Brain microvascular endothelial cell (primary cell): ENCODE measurements at regions not wholly inside any gene's neighbourhood (a gene's known extent, or its start where the extent isn't known, plus 50 kb on each side); places are given as distances from the start of the nearest gene placed in this dataset.
"Not testable (repeated sequence)": the region's sequence is repeated elsewhere in the genome, so short reads cannot be mapped to it uniquely, and the experiment has no call there.

Experiments used
- DNase-seq: peaks from one replicate; pipeline ENCODE4 v3.0.0-alpha.2; 2020
- H3K27ac ChIP-seq: fragments of 250-450 bp; sonication (Bioruptor Pico); 2 replicates; pipeline ENCODE4 v1.5.1; 2020; ENCODE audit warnings: mild to moderate bottlenecking, moderate library complexity
- H3K27me3 ChIP-seq: fragments of 250-450 bp; sonication (Bioruptor Pico); replicated peaks from 2 replicates; pipeline ENCODE4 v1.5.1; 2020; ENCODE audit warnings: mild to moderate bottlenecking
- H3K36me3 ChIP-seq: fragments of 250-450 bp; sonication (Bioruptor Pico); replicated peaks from 2 replicates; pipeline ENCODE4 v1.5.1; 2020; ENCODE audit warnings: mild to moderate bottlenecking
- H3K4me3 ChIP-seq: 2 replicates; pipeline ENCODE4 v1.5.1; 2011; ENCODE audit warnings: low read depth, mild to moderate bottlenecking, control low read depth, low read length, moderate library complexity
- in situ Hi-C: cut with HindIII; loops from 2 replicates; pipeline ENCODE4 v1.10.0; 2017; ENCODE audit warnings: low sequenced_read_pairs, low pct_ligation_motif_present
- TF ChIP-seq, protein P1 (sequence below): IDR thresholded peaks from 2 replicates; pipeline ENCODE4 v1.5.1; 2011; ENCODE audit warnings: low read depth, mild to moderate bottlenecking, moderate library complexity, low read length, control low read depth, inconsistent platforms; ENCODE audit errors: missing control alignments

DNA sequence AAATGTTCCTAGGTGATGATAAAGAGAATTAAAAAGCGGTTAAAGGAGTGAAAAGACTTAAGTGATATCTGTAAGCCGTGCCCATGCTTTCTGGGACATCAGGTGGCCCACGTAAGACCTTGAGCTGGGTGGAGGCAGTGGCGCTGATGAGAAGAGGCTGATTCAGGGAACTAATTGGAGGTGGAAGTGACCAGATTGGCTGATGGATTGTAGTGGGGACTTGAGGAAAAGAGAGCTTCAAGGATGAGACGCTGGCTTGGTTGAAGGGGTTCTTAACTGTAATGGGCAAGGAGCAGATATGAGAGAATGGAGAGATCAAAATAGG is 69.1 kb upstream of the EP300 start:
- TF ChIP-seq, protein P1, sequence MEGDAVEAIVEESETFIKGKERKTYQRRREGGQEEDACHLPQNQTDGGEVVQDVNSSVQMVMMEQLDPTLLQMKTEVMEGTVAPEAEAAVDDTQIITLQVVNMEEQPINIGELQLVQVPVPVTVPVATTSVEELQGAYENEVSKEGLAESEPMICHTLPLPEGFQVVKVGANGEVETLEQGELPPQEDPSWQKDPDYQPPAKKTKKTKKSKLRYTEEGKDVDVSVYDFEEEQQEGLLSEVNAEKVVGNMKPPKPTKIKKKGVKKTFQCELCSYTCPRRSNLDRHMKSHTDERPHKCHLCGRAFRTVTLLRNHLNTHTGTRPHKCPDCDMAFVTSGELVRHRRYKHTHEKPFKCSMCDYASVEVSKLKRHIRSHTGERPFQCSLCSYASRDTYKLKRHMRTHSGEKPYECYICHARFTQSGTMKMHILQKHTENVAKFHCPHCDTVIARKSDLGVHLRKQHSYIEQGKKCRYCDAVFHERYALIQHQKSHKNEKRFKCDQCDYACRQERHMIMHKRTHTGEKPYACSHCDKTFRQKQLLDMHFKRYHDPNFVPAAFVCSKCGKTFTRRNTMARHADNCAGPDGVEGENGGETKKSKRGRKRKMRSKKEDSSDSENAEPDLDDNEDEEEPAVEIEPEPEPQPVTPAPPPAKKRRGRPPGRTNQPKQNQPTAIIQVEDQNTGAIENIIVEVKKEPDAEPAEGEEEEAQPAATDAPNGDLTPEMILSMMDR = no peak
- no peak overlapping the region for H3K27ac ChIP-seq
- H3K36me3 ChIP-seq = no peaks in the 10 kb centered on the region
- no peak overlapping the region for H3K4me3 ChIP-seq
- in situ Hi-C loops = no loop called here
- no peaks in the 10 kb centered on the region for H3K27me3 ChIP-seq
- DNase-seq = no peak

DNA sequence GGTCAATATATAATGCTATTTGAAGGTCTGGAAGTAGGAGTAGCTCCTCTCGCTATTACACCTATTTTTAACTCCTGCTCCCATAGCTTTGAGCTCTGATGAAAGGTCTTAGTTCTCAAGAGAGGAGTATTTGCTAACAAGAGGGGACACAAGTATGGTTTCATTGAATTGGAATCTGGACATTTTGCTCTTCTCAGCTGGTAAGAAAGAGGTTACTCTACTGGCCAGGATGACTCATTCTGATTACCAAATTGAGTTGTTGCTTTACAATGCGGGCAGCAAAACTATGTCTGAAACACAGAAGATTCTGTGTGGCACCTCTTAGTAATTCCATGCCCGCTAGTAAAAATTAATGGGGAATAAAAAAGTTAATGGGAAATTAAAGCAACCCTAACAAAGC is 63.6 kb upstream of the EP300 start:
- Histone ChIP-seq H3K27me3 (no peaks in the 10 kb centered on the region), H3K27ac (peak overlapping the region; percentile 9), H3K36me3 (no peaks in the 10 kb centered on the region), H3K4me3 (no peak overlapping the region)
- in situ Hi-C loops = no loop called here
- DNase-seq = peak; percentile 74
- TF ChIP-seq, protein P1 = no peak

DNA sequence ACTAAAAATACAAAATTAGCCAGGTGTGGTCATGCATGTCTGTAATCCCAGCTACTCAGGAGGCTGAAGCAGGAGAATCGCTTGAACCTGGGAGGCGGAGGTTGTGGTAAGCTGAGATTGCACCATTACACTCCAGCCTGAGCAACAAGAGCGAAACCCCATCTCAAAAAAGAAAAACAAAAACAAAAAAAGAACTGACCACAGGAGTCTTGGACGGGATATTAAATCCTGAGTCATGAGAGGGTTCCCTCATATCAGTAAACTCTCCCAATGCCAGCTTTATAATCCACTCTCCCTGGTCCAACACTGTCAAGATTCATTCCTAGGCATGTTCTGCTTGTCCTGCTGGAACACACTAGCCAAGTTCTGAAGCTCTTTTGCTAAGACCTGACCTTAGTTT is 61.5 kb upstream of the EP300 start:
- no peak overlapping the region for H3K27ac ChIP-seq
- TF ChIP-seq, protein P1 = no peak
- in situ Hi-C loops = no loop called here
- no peaks in the 10 kb centered on the region for H3K36me3 ChIP-seq
- no peak overlapping the region for H3K4me3 ChIP-seq
- no peaks in the 10 kb centered on the region for H3K27me3 ChIP-seq
- DNase-seq = peak; percentile 66

DNA sequence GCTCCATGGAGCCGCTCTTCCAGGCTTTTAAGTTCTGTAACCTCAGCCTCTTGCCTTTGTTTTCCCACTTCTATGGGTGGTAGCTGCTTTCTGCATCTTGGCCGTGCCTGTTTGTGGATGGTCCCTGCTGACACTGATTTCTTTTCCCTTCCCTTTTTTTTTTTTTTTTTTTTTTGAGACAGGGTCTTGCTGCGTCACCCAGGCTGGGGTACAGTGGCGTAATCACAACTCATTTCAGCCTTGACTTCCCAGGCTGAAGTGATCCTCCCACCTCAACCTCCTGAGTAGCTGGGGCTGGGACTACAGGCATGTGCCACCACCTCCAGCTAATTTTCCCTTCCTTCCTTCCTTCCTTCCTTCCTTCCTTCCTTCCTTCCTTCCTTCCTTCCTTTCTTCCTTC is 57.7 kb upstream of the EP300 start:
- no peak overlapping the region for H3K27ac ChIP-seq
- in situ Hi-C loops = no loop called here
- TF ChIP-seq, protein P1 = no peak
- no peaks in the 10 kb centered on the region for H3K27me3 ChIP-seq
- H3K36me3 ChIP-seq = no peaks in the 10 kb centered on the region
- no peak overlapping the region for H3K4me3 ChIP-seq
- no peak for DNase-seq

DNA sequence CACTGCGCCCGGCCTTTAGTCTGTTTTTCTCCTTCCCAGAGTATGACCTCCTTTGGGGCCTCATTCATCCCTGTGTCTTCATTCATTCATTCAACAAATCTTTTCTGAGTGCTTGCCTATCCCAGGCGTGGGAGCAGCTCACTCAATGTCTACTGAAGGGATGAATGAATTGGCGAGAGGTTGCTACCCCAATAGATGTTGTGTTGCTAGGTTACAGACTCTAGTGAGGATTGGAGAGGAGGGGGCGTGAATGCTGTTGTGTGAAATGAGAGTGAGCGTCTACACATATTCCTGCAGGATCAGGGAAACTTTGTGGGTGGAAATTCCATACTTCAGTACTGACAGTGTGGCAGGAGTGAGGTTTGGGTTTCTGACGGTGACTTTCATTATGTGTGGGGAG is 55.5 kb upstream of the EP300 start:
- in situ Hi-C loops = no loop called here
- no peak overlapping the region for H3K4me3 ChIP-seq
- no peak for DNase-seq
- H3K27me3 ChIP-seq = no peaks in the 10 kb centered on the region
- no peak overlapping the region for H3K27ac ChIP-seq
- no peaks in the 10 kb centered on the region for H3K36me3 ChIP-seq
- TF ChIP-seq, protein P1 = no peak

DNA sequence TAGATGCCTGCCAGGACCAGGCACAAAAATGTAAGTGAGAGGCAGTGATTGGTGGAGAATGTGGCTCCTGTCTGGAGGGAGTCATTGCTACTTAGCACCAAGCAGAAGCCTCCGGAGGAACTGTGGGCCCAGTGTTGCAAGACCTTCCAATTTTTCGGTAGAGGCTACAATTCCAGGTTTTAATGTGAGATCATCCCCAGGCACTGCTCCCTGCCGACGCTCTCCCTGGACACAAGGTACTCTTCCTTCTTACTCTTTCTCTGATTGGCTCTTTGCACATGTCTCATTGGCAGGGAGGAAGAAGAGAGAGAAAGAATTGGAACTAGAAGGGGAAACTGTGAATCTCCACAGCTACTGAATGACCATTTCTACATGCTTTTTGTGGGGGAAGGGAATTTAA is 53.7 kb upstream of the EP300 start:
- in situ Hi-C loops = no loop called here
- Histone ChIP-seq H3K27ac (no peak overlapping the region), H3K4me3 (no peak overlapping the region), H3K27me3 (no peaks in the 10 kb centered on the region), H3K36me3 (no peaks in the 10 kb centered on the region)
- no peak for DNase-seq
- TF ChIP-seq, protein P1 = no peak

DNA sequence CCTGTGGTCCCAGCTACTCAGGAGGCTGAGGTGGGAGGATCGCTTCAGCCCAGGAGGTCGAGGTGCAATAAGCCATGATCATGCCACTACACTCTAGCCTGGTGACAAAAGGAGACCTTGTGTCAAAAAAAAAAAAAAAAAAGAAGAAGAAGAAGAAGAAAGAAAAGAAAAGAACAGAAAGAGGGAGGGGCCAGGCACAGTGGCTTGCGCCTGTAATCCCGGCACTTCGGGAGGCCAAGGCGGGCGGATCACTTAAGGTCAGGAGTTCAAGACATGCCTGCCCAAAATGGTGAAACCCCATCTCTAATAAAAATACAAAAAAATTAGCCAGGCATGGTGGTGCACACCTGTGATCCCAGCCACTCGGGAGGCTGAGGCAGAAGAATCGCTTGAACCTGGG is 52.8 kb upstream of the EP300 start:
- H3K27ac ChIP-seq, H3K4me3 ChIP-seq, DNase-seq, H3K36me3 ChIP-seq, in situ Hi-C loops, H3K27me3 ChIP-seq: not testable (repeated sequence)
